B cell (primary cell): ENCODE measurements at regions not wholly inside any gene's neighbourhood (a gene's known extent, or its start where the extent isn't known, plus 50 kb on each side); places are given as distances from the start of the nearest gene placed in this dataset.

Source experiments
- ATAC-seq: fragments of 200-7000 bp; cut with Tn5 transposase; one replicate; pipeline ENCODE4 v1.10.0; 2021; ENCODE audit warnings: low read depth, mild to moderate bottlenecking, moderate number of reproducible peaks, moderate library complexity
- CTCF ChIA-PET: fragments of 350-600 bp; sonication (Branson Sonifier 250); formaldehyde crosslinking; loops from one replicate; lab custom pipeline; 2021; ENCODE audit warnings: antibody characterized with exemption, inconsistent platforms; lab: Charles Lee
- POLR2A ChIA-PET: fragments of 350-600 bp; sonication (Branson Sonifier 250); formaldehyde crosslinking; loops from one replicate; lab custom pipeline; 2021; ENCODE audit warnings: antibody characterized with exemption; lab: Charles Lee
- DNase-seq: peaks from one replicate; pipeline ENCODE4 v3.0.0; 2013
- H2AFZ ChIP-seq: 2 replicates; pipeline ENCODE4 v1.6.1; 2012; ENCODE audit warnings: mild to moderate bottlenecking, low read depth, low read length; ENCODE audit not compliant: insufficient read depth, poor library complexity, severe bottlenecking
- H3K27ac ChIP-seq, 2 donors: 1 replicate in 1 of 2; 2 replicates in 1 of 2; pipeline ENCODE4 v1.5.1; 2012 to 2013; ENCODE audit warnings: low read length in 2 of 2, mild to moderate bottlenecking in 2 of 2, moderate library complexity in 1 of 2
- H3K27me3 ChIP-seq, 4 experiments: fragments of 200-600 bp in 1 of 4; sonication (generic) in 1 of 4; replicated peaks in 1 of 4; 1 replicate in 2 of 4; 2 replicates in 2 of 4; pipeline versions ENCODE4 v1.6.1 to v1.7.0; 2013 to 2016; ENCODE audit warnings: low read length in 3 of 4, mild to moderate bottlenecking in 2 of 4, mixed read lengths in 1 of 4, moderate library complexity in 1 of 4; ENCODE audit not compliant: insufficient read depth in 4 of 4, control insufficient read depth in 3 of 4; ENCODE audit errors: control extremely low read depth in 1 of 4
- H3K36me3 ChIP-seq, 2 experiments: replicated peaks in 1 of 2; 1 replicate in 1 of 2; 2 replicates in 1 of 2; pipeline versions ENCODE4 v1.6.1 to v1.7.1; 2013; ENCODE audit warnings: low read length in 1 of 2; ENCODE audit not compliant: insufficient read depth in 2 of 2, control insufficient read depth in 1 of 2; ENCODE audit errors: control extremely low read depth in 1 of 2, extremely low read depth in 1 of 2
- H3K4me1 ChIP-seq, 2 donors: fragments of 200-600 bp in 1 of 2; sonication (generic) in 1 of 2; 1 replicate in 1 of 2; 2 replicates in 1 of 2; pipeline versions ENCODE4 v1.5.1 to v1.6.1; 2013 to 2017; ENCODE audit warnings: low read length in 2 of 2; ENCODE audit not compliant: control insufficient read depth in 2 of 2, insufficient read depth in 2 of 2
- H3K4me2 ChIP-seq: replicated peaks from 2 replicates; pipeline ENCODE3; 2012; ENCODE audit warnings: mild to moderate bottlenecking, low read depth, low read length; ENCODE audit not compliant: poor library complexity, severe bottlenecking
- H3K4me3 ChIP-seq, 5 experiments: fragments of 200-600 bp in 1 of 5; sonication (generic) in 1 of 5; 1 replicate in 3 of 5; 2 replicates in 2 of 5; pipeline versions ENCODE4 v1.5.1 to v1.7.0; 2011 to 2016; ENCODE audit warnings: low read length in 4 of 5, mild to moderate bottlenecking in 4 of 5, low read depth in 2 of 5, control low read depth in 1 of 5, moderate library complexity in 1 of 5; ENCODE audit not compliant: insufficient read depth in 1 of 5; ENCODE audit errors: control extremely low read depth in 1 of 5, extremely low read depth in 1 of 5
- H3K79me2 ChIP-seq: fragments of 200-600 bp; sonication (generic); one replicate; pipeline ENCODE4 v1.6.0; 2016; ENCODE audit warnings: low read length; ENCODE audit not compliant: control insufficient read depth, insufficient read depth
- H3K9ac ChIP-seq: fragments of 200-600 bp; sonication (generic); 2 replicates; pipeline ENCODE4 v1.6.1; 2017; ENCODE audit warnings: mild to moderate bottlenecking, low read length, moderate library complexity
- H3K9me3 ChIP-seq, 3 donors: one replicate each; pipeline versions ENCODE4 v1.6.1 to v1.7.1; 2013; ENCODE audit warnings: low read length in 2 of 3; ENCODE audit not compliant: control insufficient read depth in 2 of 3, insufficient read depth in 1 of 3; ENCODE audit errors: control extremely low read depth in 1 of 3
- H4K20me1 ChIP-seq: 2 replicates; pipeline ENCODE4 v1.6.0; 2012; ENCODE audit warnings: mild to moderate bottlenecking, low read length; ENCODE audit not compliant: insufficient read depth, control insufficient read depth, poor library complexity, severe bottlenecking
- H3K27ac Mint-ChIP-seq: one replicate; pipeline ENCODE4 v1.8.0; 2021; ENCODE audit warnings: mixed read lengths
- H3K27me3 Mint-ChIP-seq: one replicate; pipeline ENCODE4 v1.8.0; 2021; ENCODE audit warnings: mixed read lengths
- H3K4me1 Mint-ChIP-seq: one replicate; pipeline ENCODE4 v1.8.0; 2021; ENCODE audit warnings: mixed read lengths
- H3K4me3 Mint-ChIP-seq: one replicate; pipeline ENCODE4 v1.8.0; 2021; ENCODE audit warnings: mixed read lengths
- H3K9me3 Mint-ChIP-seq: one replicate; pipeline ENCODE4 v1.8.0; 2022; ENCODE audit warnings: mixed read lengths; ENCODE audit not compliant: insufficient read depth
- EZH2 ChIP-seq: IDR thresholded peaks from 2 replicates; pipeline ENCODE4 v1.6.1; 2012; ENCODE audit warnings: borderline replicate concordance, low read depth, mild to moderate bottlenecking, moderate library complexity, low read length; ENCODE audit not compliant: insufficient read depth, poor library complexity, severe bottlenecking
- whole genome bisulfite sequencing: methylation state at CpG from one replicate; pipeline ENCODE4 v1.1.5; 2013; ENCODE audit warnings: missing lambda C conversion rate; ENCODE audit not compliant: insufficient coverage; 5-methylcytosine and 5-hydroxymethylcytosine counted together
- intact Hi-C: fragments of 100-400 bp; cut with micrococcal nuclease; formaldehyde crosslinking; loops from one replicate; pipeline ENCODE4 v1.10.0; 2022
- TF ChIP-seq, protein P1 (sequence below): fragments of 200-600 bp; IDR thresholded peaks from one replicate; pipeline ENCODE4 v1.8.0; 2022; ENCODE audit warnings: antibody characterized with exemption, mild to moderate bottlenecking

DNA sequence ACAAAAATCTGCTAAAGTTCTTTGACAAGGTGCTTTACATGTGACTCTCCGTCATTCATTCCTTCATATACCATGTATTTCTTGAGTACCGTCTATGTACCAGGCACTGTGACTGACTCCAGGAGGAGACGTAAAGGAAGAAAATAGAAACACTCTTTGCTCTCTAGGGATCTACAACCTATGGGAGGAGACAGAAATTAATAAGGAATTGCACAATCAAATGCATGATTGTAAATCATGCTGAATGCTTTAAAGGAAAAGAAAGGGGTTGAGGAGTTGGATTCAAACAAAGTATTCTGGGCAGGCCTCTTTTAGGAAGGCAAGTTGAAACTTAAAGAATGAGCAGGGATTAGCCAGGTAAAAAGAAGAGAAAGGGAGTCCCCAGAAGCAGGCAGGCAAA is 239.1 kb upstream of the FGGY start:
- ChIA-PET POLR2A (no interaction called here), CTCF (no interaction called here)
- H4K20me1 ChIP-seq = no peaks in the 10 kb centered on the region
- no peaks in the 10 kb centered on the region for H3K79me2 ChIP-seq
- no peaks in the 10 kb centered on the region for H3K36me3 ChIP-seq
- H3K27me3 ChIP-seq = no peaks in the 10 kb centered on the region
- H3K27me3 Mint-ChIP-seq = no peaks in the 10 kb centered on the region
- H3K9ac ChIP-seq = no peak overlapping the region
- no peak overlapping the region for H3K4me3 Mint-ChIP-seq
- ATAC-seq (no peak), DNase-seq (no peak)
- H3K27ac ChIP-seq = no peak overlapping the region
- H3K4me2 ChIP-seq = no peak overlapping the region
- H3K4me1 ChIP-seq = peaks cover 7 to 10% of the 10 kb centered on the region in 2 donors
- peaks cover 20% of the 10 kb centered on the region for H3K4me1 Mint-ChIP-seq
- peaks cover 0 to 4% (median 0%) of the 10 kb centered on the region in 3 donors for H3K9me3 ChIP-seq
- intact Hi-C loops = no loop called here
- WGBS = no CpG with 5 or more reads among the region's 3 CpGs
- no peak overlapping the region for H3K27ac Mint-ChIP-seq
- no peak overlapping the region for H3K4me3 ChIP-seq
- H2AFZ ChIP-seq = no peak overlapping the region
- H3K9me3 Mint-ChIP-seq = no peaks in the 10 kb centered on the region
- TF ChIP-seq, protein P1, sequence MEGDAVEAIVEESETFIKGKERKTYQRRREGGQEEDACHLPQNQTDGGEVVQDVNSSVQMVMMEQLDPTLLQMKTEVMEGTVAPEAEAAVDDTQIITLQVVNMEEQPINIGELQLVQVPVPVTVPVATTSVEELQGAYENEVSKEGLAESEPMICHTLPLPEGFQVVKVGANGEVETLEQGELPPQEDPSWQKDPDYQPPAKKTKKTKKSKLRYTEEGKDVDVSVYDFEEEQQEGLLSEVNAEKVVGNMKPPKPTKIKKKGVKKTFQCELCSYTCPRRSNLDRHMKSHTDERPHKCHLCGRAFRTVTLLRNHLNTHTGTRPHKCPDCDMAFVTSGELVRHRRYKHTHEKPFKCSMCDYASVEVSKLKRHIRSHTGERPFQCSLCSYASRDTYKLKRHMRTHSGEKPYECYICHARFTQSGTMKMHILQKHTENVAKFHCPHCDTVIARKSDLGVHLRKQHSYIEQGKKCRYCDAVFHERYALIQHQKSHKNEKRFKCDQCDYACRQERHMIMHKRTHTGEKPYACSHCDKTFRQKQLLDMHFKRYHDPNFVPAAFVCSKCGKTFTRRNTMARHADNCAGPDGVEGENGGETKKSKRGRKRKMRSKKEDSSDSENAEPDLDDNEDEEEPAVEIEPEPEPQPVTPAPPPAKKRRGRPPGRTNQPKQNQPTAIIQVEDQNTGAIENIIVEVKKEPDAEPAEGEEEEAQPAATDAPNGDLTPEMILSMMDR = no peak
- TF ChIP-seq EZH2 = no peak

DNA sequence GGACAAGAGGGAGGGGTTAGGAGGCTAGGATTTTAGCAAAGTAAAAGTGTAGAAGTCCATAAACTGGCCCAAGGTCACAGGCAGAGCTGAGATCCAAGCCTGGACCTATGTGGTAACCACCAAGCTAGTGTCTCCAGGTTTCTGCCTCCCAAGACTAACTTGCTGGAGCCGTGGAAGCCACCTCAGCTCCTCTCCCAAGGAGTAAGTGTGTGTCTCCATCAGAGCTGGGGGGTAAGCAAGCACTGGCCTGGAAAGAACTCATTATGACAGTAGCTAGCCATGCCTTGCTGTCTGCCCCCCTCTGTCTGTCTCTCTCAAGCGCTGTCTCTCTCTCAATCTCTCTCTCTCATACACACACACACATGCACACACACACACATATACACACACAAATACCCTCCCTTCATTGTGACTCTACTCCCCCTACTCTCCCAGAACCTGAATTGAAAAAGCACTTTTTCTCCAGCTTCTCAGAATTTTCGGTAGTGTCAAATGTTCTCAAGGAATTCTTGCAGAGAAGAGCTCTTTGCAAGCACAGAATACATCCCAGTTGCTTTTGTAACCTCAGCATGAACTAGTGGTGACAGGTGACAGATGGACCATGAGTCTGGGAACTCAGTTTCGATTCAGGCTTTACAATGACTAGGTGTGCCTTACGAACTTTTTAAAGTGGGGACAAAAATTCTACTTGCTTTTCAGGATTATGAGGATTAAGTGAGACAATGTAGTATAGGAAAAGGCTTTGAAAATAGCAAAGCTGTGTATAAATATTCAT is 238.0 kb upstream of the FGGY start:
- Histone ChIP-seq H3K4me3 (no peak overlapping the region), H2AFZ (no peak overlapping the region), H3K36me3 (no peaks in the 10 kb centered on the region), H3K4me2 (no peak overlapping the region), H3K27ac (no peak overlapping the region), H3K79me2 (no peaks in the 10 kb centered on the region), H3K27me3 (no peaks in the 10 kb centered on the region), H4K20me1 (no peaks in the 10 kb centered on the region), H3K4me1 (peaks cover 15 to 16% of the 10 kb centered on the region in 2 donors), H3K9me3 (peaks cover 0 to 4% (median 0%) of the 10 kb centered on the region in 3 donors), H3K9ac (no peak overlapping the region)
- CTCF ChIA-PET = no interaction called here
- POLR2A ChIA-PET = no interaction called here
- Mint-ChIP-seq H3K27ac (peak overlapping the region; percentile 64), H3K9me3 (no peaks in the 10 kb centered on the region), H3K4me3 (no peak overlapping the region), H3K4me1 (peaks cover 28% of the 10 kb centered on the region), H3K27me3 (no peaks in the 10 kb centered on the region)
- DNase-seq (no peak), ATAC-seq (no peak)
- intact Hi-C loops = no loop called here
- TF ChIP-seq, protein P1 = no peak
- TF ChIP-seq EZH2 = no peak
- WGBS = 91% methylated on average over 5 of the region's 5 CpGs
